Panc1 (cell line): ENCODE measurements at regions not wholly inside any gene's neighbourhood (a gene's known extent, or its start where the extent isn't known, plus 50 kb on each side); places are given as distances from the start of the nearest gene placed in this dataset.

Experiments
- ATAC-seq: fragments of 200-7000 bp; cut with Tn5 transposase; 2 replicates; pipeline ENCODE4 v1.9.1; 2020; ENCODE audit warnings: mild to moderate bottlenecking, moderate library complexity
- BruUV-seq: library from RNA; stranded (reverse); fragments of 400-500 nt; replicated peaks from 2 replicates; lab custom pipeline; 2021; lab: Mats Ljungman, UMichigan
- CTCF ChIA-PET: fragments of 300-600 bp; sonication (Branson Sonifier 250); formaldehyde crosslinking; loops from one replicate; lab custom pipeline; 2022; ENCODE audit warnings: antibody characterized with exemption; lab: Charles Lee
- POLR2A ChIA-PET: fragments of 300-600 bp; sonication (Branson Sonifier 250); formaldehyde crosslinking; loops from one replicate; lab custom pipeline; 2022; ENCODE audit warnings: antibody characterized with exemption; lab: Charles Lee
- DNase-seq: peaks from one replicate; pipeline ENCODE4 v3.0.0-alpha.2; 2010; ENCODE audit warnings: low read depth, low spot score
- H3K27ac ChIP-seq: 2 replicates; pipeline ENCODE4 v1.5.1; 2011; ENCODE audit warnings: mild to moderate bottlenecking, low read length, inconsistent platforms
- H3K27me3 ChIP-seq: fragments of 200-500 bp; sonication (Bioruptor generic); 2 replicates; pipeline ENCODE4 v1.6.0; 2014; ENCODE audit warnings: low read length, inconsistent platforms; ENCODE audit not compliant: control insufficient read depth, insufficient read depth
- H3K36me3 ChIP-seq: fragments of 200-500 bp; sonication (Bioruptor generic); 2 replicates; pipeline ENCODE4 v1.5.1; 2014; ENCODE audit warnings: inconsistent platforms, mild to moderate bottlenecking, low read length, moderate library complexity; ENCODE audit not compliant: control insufficient read depth, insufficient read depth
- H3K4me1 ChIP-seq: 2 replicates; pipeline ENCODE4 v1.5.1; 2011; ENCODE audit warnings: inconsistent platforms, mild to moderate bottlenecking, low read length, moderate library complexity; ENCODE audit not compliant: control insufficient read depth, insufficient read depth
- H3K4me3 ChIP-seq, 2 experiments: 2 replicates each; pipeline ENCODE4 v1.5.1; 2011 to 2012; ENCODE audit warnings: low read depth in 2 of 2, low read length in 2 of 2, mild to moderate bottlenecking in 2 of 2, inconsistent platforms in 1 of 2, moderate library complexity in 1 of 2
- H3K9me3 ChIP-seq: fragments of 200-500 bp; sonication (Bioruptor generic); 2 replicates; pipeline ENCODE4 v1.5.1; 2014; ENCODE audit warnings: low read depth, mild to moderate bottlenecking, inconsistent platforms, low read length, moderate library complexity; ENCODE audit not compliant: control insufficient read depth, insufficient read depth
- POLR2AphosphoS5 ChIP-seq: IDR thresholded peaks from 2 replicates; pipeline ENCODE4 v1.6.1; 2012; ENCODE audit warnings: mild to moderate bottlenecking, low read depth, low read length, moderate library complexity
- SIN3A ChIP-seq: IDR thresholded peaks from 2 replicates; pipeline ENCODE4 v1.6.1; 2012; ENCODE audit warnings: low read depth, mild to moderate bottlenecking, low read length, moderate library complexity, borderline replicate concordance; ENCODE audit not compliant: insufficient read depth
- TCF7L2 ChIP-seq: IDR thresholded peaks from 2 replicates; pipeline ENCODE4 v1.6.1; 2011; ENCODE audit warnings: mild to moderate bottlenecking, low read depth, low read length, inconsistent platforms
- in situ Hi-C: cut with HindIII; loops from 2 replicates; pipeline ENCODE4 v1.10.0; 2016; ENCODE audit warnings: low sequenced_read_pairs, low pct_unique_long_range_greater_than_20kb
- intact Hi-C: fragments of 100-400 bp; cut with micrococcal nuclease; formaldehyde crosslinking; loops from one replicate; pipeline ENCODE4 v1.10.0; 2022; ENCODE audit not compliant: unreplicated experiment
- TF ChIP-seq, protein P1 (sequence below): fragments of 450-650 bp; IDR thresholded peaks from 2 replicates; pipeline ENCODE4 v1.5.1; 2017; ENCODE audit warnings: mild to moderate bottlenecking
- TF ChIP-seq, protein P2 (sequence below), 2 experiments: IDR thresholded peaks; 2 replicates each; pipeline ENCODE4 v1.6.1; 2011 to 2012; ENCODE audit warnings: low read depth in 2 of 2, control low read depth in 1 of 2, low read length in 1 of 2, mild to moderate bottlenecking in 1 of 2, moderate library complexity in 1 of 2; ENCODE audit not compliant: insufficient read depth in 1 of 2

DNA sequence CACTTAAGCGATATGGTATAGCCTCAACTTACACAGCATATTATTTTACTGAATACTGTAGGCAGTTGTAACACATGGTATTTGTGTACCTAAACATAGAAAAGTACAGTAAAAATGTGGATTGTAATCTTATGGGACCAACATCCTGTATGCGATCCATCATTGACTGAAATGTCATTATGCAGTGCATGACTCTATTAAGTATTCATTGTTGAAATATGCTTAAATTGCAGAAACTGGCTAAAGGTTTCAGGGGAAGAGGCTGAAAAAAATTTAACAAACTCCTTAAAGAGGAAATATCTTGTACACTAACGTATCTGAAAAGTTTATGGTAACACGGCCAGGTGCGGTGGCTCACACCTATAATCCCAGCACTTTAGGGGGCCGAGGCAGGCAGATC is 214.1 kb upstream of the PARD3B start:
- ChIA-PET POLR2A (no interaction called here), CTCF (no interaction called here)
- no TSS peak for BruUV-seq
- no peak overlapping the region for H3K4me3 ChIP-seq
- ATAC-seq (no peak), DNase-seq (no peak)
- H3K9me3 ChIP-seq = no peaks in the 10 kb centered on the region
- H3K36me3 ChIP-seq = no peaks in the 10 kb centered on the region
- no peaks in the 10 kb centered on the region for H3K4me1 ChIP-seq
- H3K27me3 ChIP-seq = no peaks in the 10 kb centered on the region
- intact Hi-C loops = no loop called here
- in situ Hi-C loops = no loop called here
- no peak overlapping the region for H3K27ac ChIP-seq
- TF ChIP-seq, protein P1, sequence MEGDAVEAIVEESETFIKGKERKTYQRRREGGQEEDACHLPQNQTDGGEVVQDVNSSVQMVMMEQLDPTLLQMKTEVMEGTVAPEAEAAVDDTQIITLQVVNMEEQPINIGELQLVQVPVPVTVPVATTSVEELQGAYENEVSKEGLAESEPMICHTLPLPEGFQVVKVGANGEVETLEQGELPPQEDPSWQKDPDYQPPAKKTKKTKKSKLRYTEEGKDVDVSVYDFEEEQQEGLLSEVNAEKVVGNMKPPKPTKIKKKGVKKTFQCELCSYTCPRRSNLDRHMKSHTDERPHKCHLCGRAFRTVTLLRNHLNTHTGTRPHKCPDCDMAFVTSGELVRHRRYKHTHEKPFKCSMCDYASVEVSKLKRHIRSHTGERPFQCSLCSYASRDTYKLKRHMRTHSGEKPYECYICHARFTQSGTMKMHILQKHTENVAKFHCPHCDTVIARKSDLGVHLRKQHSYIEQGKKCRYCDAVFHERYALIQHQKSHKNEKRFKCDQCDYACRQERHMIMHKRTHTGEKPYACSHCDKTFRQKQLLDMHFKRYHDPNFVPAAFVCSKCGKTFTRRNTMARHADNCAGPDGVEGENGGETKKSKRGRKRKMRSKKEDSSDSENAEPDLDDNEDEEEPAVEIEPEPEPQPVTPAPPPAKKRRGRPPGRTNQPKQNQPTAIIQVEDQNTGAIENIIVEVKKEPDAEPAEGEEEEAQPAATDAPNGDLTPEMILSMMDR = no peak
- no peak for TF ChIP-seq SIN3A
- no peak for TF ChIP-seq TCF7L2
- TF ChIP-seq, protein P2, sequence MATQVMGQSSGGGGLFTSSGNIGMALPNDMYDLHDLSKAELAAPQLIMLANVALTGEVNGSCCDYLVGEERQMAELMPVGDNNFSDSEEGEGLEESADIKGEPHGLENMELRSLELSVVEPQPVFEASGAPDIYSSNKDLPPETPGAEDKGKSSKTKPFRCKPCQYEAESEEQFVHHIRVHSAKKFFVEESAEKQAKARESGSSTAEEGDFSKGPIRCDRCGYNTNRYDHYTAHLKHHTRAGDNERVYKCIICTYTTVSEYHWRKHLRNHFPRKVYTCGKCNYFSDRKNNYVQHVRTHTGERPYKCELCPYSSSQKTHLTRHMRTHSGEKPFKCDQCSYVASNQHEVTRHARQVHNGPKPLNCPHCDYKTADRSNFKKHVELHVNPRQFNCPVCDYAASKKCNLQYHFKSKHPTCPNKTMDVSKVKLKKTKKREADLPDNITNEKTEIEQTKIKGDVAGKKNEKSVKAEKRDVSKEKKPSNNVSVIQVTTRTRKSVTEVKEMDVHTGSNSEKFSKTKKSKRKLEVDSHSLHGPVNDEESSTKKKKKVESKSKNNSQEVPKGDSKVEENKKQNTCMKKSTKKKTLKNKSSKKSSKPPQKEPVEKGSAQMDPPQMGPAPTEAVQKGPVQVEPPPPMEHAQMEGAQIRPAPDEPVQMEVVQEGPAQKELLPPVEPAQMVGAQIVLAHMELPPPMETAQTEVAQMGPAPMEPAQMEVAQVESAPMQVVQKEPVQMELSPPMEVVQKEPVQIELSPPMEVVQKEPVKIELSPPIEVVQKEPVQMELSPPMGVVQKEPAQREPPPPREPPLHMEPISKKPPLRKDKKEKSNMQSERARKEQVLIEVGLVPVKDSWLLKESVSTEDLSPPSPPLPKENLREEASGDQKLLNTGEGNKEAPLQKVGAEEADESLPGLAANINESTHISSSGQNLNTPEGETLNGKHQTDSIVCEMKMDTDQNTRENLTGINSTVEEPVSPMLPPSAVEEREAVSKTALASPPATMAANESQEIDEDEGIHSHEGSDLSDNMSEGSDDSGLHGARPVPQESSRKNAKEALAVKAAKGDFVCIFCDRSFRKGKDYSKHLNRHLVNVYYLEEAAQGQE (IDR thresholded peaks at IDR 0.05; ENCODE audit: insufficient read depth in 1 of 2, low read depth in 2 of 2, low read length in 1 of 2) = no peak

DNA sequence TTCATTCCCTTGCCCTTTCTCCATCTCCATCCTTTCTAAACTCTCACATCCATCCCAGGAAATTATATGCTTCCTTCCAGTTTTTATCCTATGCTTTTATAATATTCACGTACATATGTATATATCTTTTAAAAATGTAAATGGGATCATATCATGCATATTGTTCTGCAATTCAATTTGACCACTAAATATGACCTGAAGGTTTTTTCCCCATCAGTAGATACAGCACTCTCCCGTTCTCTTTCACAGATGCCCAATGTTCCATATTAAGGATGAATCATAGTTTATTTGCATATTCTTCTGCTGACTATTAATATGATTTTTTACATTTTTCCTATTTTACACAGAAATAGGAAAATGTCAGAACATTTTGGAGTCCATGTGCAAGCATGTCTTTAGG is 213.3 kb upstream of the PARD3B start:
- in situ Hi-C loops (no loop called here), intact Hi-C loops (no loop called here)
- no peaks in the 10 kb centered on the region for H3K36me3 ChIP-seq
- no peaks in the 10 kb centered on the region for H3K4me1 ChIP-seq
- H3K9me3 ChIP-seq = no peaks in the 10 kb centered on the region
- POLR2A ChIA-PET = no interaction called here
- H3K27ac ChIP-seq = no peak overlapping the region
- CTCF ChIA-PET = no interaction called here
- ATAC-seq = no peak
- H3K27me3 ChIP-seq = no peaks in the 10 kb centered on the region
- H3K4me3 ChIP-seq = no peak overlapping the region
- DNase-seq = no peak
- no TSS peak for BruUV-seq
- TF ChIP-seq SIN3A (no peak), POLR2AphosphoS5 (no peak), TCF7L2 (no peak)
- TF ChIP-seq, protein P1 = no peak
- TF ChIP-seq, protein P2 (IDR thresholded peaks at IDR 0.05; ENCODE audit: insufficient read depth in 1 of 2, low read depth in 2 of 2, low read length in 1 of 2) = no peak
